Mucosa of descending colon (tissue), 3 donors: ENCODE measurements at regions not wholly inside any gene's neighbourhood (a gene's known extent, or its start where the extent isn't known, plus 50 kb on each side); places are given as distances from the start of the nearest gene placed in this dataset.

Source experiments
- ATAC-seq: fragments of 200-7000 bp; cut with Tn5 transposase; one replicate; pipeline ENCODE4 v1.9.1; 2020; ENCODE audit warnings: mild to moderate bottlenecking, moderate library complexity
- DNase-seq, 3 donors: peaks; one replicate each; pipeline ENCODE4 v3.0.0-alpha.2; 2020
- H3K36me3 ChIP-seq: fragments of 200-600 bp; one replicate; pipeline ENCODE4 v1.8.0; 2021; ENCODE audit warnings: low read depth, mild to moderate bottlenecking
- H3K4me1 ChIP-seq: fragments of 200-600 bp; one replicate; pipeline ENCODE4 v1.8.0; 2021; ENCODE audit warnings: low read depth, mild to moderate bottlenecking
- H3K4me3 ChIP-seq: fragments of 200-600 bp; one replicate; pipeline ENCODE4 v1.8.0; 2021; ENCODE audit warnings: mild to moderate bottlenecking
- H3K9me3 ChIP-seq: fragments of 200-600 bp; one replicate; pipeline ENCODE4 v1.8.0; 2021; ENCODE audit warnings: mild to moderate bottlenecking
- CTCF ChIP-seq: fragments of 200-600 bp; IDR thresholded peaks from one replicate; pipeline ENCODE4 v1.8.0; 2022; ENCODE audit warnings: antibody characterized with exemption, mild to moderate bottlenecking
- intact Hi-C, 2 donors: fragments of 100-400 bp; cut with DNase I in 1 of 2; cut with micrococcal nuclease in 1 of 2; formaldehyde crosslinking; loops; one replicate each; pipeline versions ENCODE4 v1.11.0 to v1.11.1; 2022; cut with DNase I, micrococcal nuclease
- donor health status: DM: no; HTN: no; CAD: no; lungs with moderate emphysema.
- donor health status: DM: no; HTN: no; CAD: no.
- donor health status: DM: no; HTN: yes; CAD: no.

GRCh38 chr20:56985066-56985685 is 281.3 kb downstream of the BMP7 start:
- TF ChIP-seq CTCF: no peak
- Histone ChIP-seq H3K36me3 (no peaks in the 10 kb centered on the region), H3K4me1 (no peaks in the 10 kb centered on the region), H3K4me3 (no peak overlapping the region), H3K9me3 (peaks cover 6% of the 10 kb centered on the region)
- DNase-seq (no peak), ATAC-seq (no peak)
- intact Hi-C loops: no loop called here

DNA sequence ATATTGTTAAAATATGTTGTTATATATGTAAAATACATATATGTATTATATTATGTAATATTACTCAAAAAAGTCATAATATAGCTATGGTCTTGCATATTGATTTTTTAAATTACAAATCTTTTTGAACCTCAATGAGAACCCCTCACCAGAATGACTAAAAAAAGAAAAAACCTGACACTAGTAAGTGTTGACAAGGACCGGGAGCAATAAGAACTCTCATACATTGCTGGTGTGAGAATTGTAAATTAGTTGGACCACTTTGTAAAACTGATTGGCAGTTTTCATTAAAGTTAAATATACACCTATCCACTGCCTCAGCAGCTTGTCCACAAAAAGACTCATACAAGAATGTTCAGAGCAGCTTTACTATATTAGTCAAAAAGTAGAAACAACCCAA is 280.0 kb downstream of the BMP7 start:
- ATAC-seq (no peak), DNase-seq (no peak)
- Histone ChIP-seq H3K36me3 (no peaks in the 10 kb centered on the region), H3K9me3 (peaks cover 6% of the 10 kb centered on the region), H3K4me3 (no peak overlapping the region), H3K4me1 (no peaks in the 10 kb centered on the region)
- intact Hi-C loops: no loop called here
- TF ChIP-seq CTCF: no peak

- no peak for TF ChIP-seq CTCF
- no peaks in the 10 kb centered on the region for H3K36me3 ChIP-seq
- DNase-seq: no peak
- ATAC-seq: no peak
- no peak overlapping the region for H3K4me3 ChIP-seq
- no peaks in the 10 kb centered on the region for H3K4me1 ChIP-seq
- intact Hi-C loops: no loop called here
- peaks cover 6% of the 10 kb centered on the region for H3K9me3 ChIP-seq
Measured at GRCh38 chr20:56986931-56987720, 279.3 kb downstream of the BMP7 start.

DNA sequence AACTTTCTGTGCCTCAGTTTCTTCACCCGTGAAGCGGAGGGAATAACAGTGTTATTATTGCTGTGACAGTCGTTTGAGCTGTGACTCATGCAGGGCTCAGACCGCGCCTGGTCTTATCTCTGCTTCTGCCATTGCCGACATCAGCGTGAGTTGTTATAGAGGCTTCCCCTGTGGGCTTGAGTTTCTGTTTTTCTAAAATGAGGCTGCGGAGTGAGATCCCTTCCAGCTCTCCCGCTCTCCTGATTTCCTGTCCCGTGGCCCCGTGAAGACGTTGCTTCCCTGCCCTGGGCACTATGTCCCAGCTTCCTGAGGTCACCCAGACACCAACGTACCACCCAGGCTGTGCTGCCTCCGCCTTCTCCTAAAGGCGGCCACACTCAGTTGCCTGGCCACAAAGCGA is 278.5 kb downstream of the BMP7 start:
- H3K4me1 ChIP-seq: no peaks in the 10 kb centered on the region
- H3K9me3 ChIP-seq: peaks cover 6% of the 10 kb centered on the region
- no peak overlapping the region for H3K4me3 ChIP-seq
- ATAC-seq (no peak), DNase-seq (no peak)
- intact Hi-C loops: no loop called here
- H3K36me3 ChIP-seq: no peaks in the 10 kb centered on the region
- TF ChIP-seq CTCF: no peak

DNA sequence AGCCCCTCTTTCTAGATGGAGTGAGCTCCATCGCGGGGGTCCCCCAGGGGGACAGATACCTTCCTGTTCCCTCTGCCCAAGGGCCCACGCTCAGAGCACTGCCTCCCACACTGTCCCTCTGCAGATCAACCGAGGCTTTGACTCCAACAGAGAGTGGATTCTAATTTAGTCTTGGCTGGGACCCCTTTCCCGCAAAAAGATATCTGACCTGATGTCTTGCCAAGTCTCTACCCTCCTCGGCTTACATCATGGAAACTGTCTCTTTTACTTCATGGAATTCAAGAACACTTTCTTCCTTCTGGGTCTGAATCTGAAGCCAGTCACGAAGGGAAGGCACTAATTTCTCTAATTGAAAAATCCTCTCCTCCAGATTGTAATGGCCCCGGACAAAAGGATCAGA is 278.0 kb downstream of the BMP7 start:
- Histone ChIP-seq H3K4me3 (no peak overlapping the region), H3K4me1 (no peaks in the 10 kb centered on the region), H3K36me3 (no peaks in the 10 kb centered on the region), H3K9me3 (peaks cover 6% of the 10 kb centered on the region)
- intact Hi-C loops: no loop called here
- DNase-seq: no peak
- no peak for ATAC-seq
- no peak for TF ChIP-seq CTCF
